Omental fat pad (tissue), 3 donors: ENCODE measurements at regions not wholly inside any gene's neighbourhood (a gene's known extent, or its start where the extent isn't known, plus 50 kb on each side); places are given as distances from the start of the nearest gene placed in this dataset.

Experiments used
- ATAC-seq: fragments of 150-250 bp; one replicate; pipeline ENCODE4 v1.9.1; 2016; ENCODE audit warnings: mild to moderate bottlenecking, moderate library complexity; ENCODE audit not compliant: low FRiP score
- DNase-seq: peaks from one replicate; pipeline ENCODE4 v3.0.0-alpha.2; 2019; ENCODE audit warnings: low spot score
- TF ChIP-seq, protein P1 (sequence below), 3 donors: fragments of 450-650 bp; IDR thresholded peaks; one replicate each; pipeline ENCODE4 v1.5.1; 2016 to 2017; ENCODE audit warnings: antibody characterized with exemption in 3 of 3, mild to moderate bottlenecking in 3 of 3, moderate library complexity in 2 of 3

DNA sequence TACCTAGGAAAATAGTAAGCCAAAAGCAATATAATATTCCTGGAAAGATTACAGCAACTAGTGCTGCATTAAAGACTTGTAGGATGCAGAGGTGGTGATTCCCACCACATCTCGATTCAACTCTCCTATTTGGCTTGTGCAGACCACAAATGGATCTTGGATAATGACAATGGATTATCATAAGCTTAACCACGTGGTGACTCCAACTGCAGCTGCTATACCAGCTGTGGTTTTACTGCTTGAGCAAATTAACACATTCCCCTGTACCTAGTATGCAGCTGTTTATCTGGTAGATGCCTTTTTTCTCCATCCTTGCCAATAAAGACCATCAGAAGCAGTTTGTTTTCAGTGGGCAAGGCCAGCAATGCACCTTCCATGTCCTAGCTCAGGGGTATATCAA, 542.7 kb upstream of the ADGRL4 start:
- ATAC-seq (no peak), DNase-seq (no peak)
- TF ChIP-seq, protein P1, sequence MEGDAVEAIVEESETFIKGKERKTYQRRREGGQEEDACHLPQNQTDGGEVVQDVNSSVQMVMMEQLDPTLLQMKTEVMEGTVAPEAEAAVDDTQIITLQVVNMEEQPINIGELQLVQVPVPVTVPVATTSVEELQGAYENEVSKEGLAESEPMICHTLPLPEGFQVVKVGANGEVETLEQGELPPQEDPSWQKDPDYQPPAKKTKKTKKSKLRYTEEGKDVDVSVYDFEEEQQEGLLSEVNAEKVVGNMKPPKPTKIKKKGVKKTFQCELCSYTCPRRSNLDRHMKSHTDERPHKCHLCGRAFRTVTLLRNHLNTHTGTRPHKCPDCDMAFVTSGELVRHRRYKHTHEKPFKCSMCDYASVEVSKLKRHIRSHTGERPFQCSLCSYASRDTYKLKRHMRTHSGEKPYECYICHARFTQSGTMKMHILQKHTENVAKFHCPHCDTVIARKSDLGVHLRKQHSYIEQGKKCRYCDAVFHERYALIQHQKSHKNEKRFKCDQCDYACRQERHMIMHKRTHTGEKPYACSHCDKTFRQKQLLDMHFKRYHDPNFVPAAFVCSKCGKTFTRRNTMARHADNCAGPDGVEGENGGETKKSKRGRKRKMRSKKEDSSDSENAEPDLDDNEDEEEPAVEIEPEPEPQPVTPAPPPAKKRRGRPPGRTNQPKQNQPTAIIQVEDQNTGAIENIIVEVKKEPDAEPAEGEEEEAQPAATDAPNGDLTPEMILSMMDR (IDR thresholded peaks at IDR 0.05) = no peak

DNA sequence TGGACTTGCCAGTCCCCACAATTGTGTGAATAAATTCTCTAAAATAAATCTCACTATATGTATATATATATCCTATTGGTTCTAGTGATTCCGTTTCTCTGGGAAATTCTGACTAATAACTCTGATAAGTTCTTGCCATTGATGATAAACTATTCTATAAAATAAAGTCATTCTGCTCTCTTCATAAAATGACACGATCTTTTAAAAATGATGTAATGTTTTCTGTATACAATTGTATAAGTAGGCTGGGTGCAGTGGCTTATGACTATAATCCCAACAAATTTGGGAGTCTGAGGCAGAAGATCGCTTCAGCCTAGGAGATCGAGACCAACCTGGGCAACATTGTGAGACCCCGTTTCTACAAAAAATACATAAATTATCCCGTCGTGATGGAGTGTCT, 541.0 kb upstream of the ADGRL4 start:
- ATAC-seq (no peak), DNase-seq (no peak)
- TF ChIP-seq, protein P1 (IDR thresholded peaks at IDR 0.05) = no peak

DNA sequence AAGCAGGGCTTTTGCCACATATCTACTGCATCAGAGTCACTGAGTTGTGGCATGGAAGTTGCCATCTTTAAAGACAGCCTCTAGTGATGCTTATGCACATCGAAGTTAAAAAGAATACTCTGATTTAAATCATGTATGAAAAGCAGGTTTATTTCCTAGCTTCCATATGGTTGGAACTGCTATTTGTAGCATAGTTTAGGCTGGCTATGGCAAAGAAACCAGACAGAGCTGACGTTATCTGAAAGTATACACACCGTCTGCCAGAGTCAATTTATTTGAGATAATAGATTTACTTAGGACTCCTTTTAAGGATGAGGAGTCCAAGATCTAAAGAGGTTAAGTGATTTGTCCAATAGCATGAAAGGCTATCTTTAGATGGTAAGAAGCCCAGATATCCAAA, 536.9 kb upstream of the ADGRL4 start:
- no peak for ATAC-seq
- DNase-seq = no peak
- TF ChIP-seq, protein P1 (IDR thresholded peaks at IDR 0.05) = no peak

DNA sequence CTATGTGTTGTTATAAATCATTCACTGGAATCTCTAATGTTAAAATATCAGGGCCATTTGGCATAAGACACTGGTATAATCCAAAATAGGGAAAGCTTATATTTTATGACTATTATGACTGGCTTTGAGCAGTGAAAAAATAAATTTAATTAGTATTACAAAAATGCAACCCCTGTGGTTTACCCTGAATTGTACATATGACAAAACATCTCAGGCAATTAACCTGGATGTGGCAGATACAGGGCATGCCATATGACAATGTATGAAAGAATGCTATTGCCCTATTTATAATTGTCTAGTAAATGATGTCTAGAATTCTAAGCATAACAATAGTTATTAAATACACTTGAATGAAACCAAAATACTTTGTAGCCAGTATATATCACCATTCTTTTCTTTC, 532.5 kb upstream of the ADGRL4 start:
- ATAC-seq (no peak), DNase-seq (no peak)
- TF ChIP-seq, protein P1 (IDR thresholded peaks at IDR 0.05) = no peak

DNA sequence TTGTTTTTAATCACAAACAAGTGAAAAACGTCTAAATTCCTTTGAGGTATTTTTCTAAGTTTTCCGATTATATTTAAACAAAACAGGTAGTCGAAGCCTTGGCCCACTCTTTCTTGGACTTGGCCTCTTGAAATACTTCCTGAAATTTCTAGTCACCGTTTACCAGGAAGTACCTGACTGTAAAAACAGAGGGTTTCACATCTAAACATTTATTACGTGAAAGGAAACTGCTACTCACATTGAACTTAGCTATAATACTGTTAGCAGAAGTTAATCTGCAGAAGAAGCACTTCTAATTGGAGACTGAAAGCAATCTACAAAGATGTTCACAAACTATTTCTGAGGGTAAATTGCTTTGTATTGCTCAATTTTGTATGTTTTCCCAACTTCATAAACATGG, 526.0 kb upstream of the ADGRL4 start:
- TF ChIP-seq, protein P1 (IDR thresholded peaks at IDR 0.05) = no peak
- ATAC-seq (no peak), DNase-seq (no peak)

DNA sequence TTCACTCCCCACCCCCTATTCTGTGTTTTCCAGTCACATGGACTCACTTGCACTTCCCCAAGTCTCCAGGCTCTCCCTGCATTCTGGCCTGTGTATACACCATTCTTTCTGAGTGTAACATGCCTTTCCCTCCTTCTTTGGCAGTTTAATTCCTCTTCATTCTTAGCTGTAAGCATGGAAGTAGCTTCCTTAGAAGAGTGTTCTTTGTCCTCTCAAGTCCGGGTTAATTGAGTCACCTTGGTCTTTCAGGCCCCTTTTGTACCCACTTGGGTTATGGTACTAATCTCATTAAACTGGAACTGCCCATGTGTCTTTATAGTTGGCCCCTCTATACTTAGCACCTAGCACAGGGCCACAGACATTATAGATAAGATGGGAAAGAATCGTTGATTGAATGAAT, 525.3 kb upstream of the ADGRL4 start:
- TF ChIP-seq, protein P1 (IDR thresholded peaks at IDR 0.05) = no peak
- ATAC-seq (no peak), DNase-seq (no peak)

DNA sequence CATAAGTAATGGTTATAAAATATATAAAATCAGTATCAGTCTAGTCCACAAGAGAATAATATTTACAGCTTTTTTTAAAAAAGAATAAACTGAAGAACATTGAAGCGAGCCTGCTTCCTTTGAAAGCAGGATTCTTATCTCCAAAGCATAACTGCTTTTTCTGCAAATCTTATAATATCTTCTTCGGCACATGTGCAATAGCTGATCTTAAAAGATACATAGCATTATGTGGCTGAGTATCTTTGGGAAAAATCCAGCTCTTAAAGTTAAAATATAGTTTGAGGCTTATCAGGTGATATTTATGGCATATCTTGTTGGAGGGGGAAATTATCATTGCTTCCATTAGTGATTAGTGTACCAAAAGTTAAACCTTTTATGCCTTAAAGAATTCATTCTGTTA, 523.9 kb upstream of the ADGRL4 start:
- DNase-seq = no peak
- no peak for ATAC-seq
- TF ChIP-seq, protein P1 (IDR thresholded peaks at IDR 0.05) = no peak
